Stimulated activated CD4-positive, alpha-beta T cell treated with anti-CD3 and anti-CD28 coated beads, Interleukin-12 subunit alpha, Interleukin-12 subunit beta, amount 100 ng/mL, for 4 hours (primary cell): ENCODE measurements at regions not wholly inside any gene's neighbourhood (a gene's known extent, or its start where the extent isn't known, plus 50 kb on each side); places are given as distances from the start of the nearest gene placed in this dataset.

Experiments used
- DNase-seq: peaks from one replicate; pipeline ENCODE4 v3.0.0-alpha.2; 2020

- no peak for DNase-seq
Observed at GRCh38 chr3:35380196-35380595, 259.1 kb upstream of the ARPP21 start.

- no peak for DNase-seq
Observed at GRCh38 chr3:35383216-35383615, 256.1 kb upstream of the ARPP21 start.

GRCh38 chr3:35383719-35384555 is 255.4 kb upstream of the ARPP21 start:
- DNase-seq = no peak

- DNase-seq = no peak
Observed at GRCh38 chr3:35385271-35385670, 254.1 kb upstream of the ARPP21 start.

- DNase-seq = no peak
Observed at GRCh38 chr3:35389907-35390306, 249.4 kb upstream of the ARPP21 start.

GRCh38 chr3:35392187-35392586 is 247.1 kb upstream of the ARPP21 start:
- DNase-seq = no peak

GRCh38 chr3:35393901-35394799 is 245.2 kb upstream of the ARPP21 start:
- DNase-seq = no peak

- no peak for DNase-seq
Observed at GRCh38 chr3:35394905-35395304, 244.4 kb upstream of the ARPP21 start.

GRCh38 chr3:35401671-35402070 is 237.7 kb upstream of the ARPP21 start:
- no peak for DNase-seq

- DNase-seq = no peak
Observed at GRCh38 chr3:35404571-35404970, 234.8 kb upstream of the ARPP21 start.

- DNase-seq = no peak
Observed at GRCh38 chr3:35408882-35409281, 230.4 kb upstream of the ARPP21 start.

GRCh38 chr3:35409991-35410390 is 229.3 kb upstream of the ARPP21 start:
- no peak for DNase-seq

GRCh38 chr3:35413483-35413882 is 225.8 kb upstream of the ARPP21 start:
- DNase-seq = no peak

GRCh38 chr3:35417080-35417479 is 222.2 kb upstream of the ARPP21 start:
- DNase-seq = no peak

- no peak for DNase-seq
Observed at GRCh38 chr3:35422101-35422500, 217.2 kb upstream of the ARPP21 start.

- DNase-seq = no peak
Observed at GRCh38 chr3:35422836-35423601, 216.3 kb upstream of the ARPP21 start.

GRCh38 chr3:35426366-35426958 is 212.9 kb upstream of the ARPP21 start:
- DNase-seq = no peak

GRCh38 chr3:35437381-35437780 is 201.9 kb upstream of the ARPP21 start:
- DNase-seq = no peak

- no peak for DNase-seq
Observed at GRCh38 chr3:35438101-35438500, 201.2 kb upstream of the ARPP21 start.

GRCh38 chr3:35439663-35440062 is 199.7 kb upstream of the ARPP21 start:
- no peak for DNase-seq

- no peak for DNase-seq
Observed at GRCh38 chr3:35440826-35441225, 198.5 kb upstream of the ARPP21 start.

- no peak for DNase-seq
Observed at GRCh38 chr3:35446896-35447295, 192.4 kb upstream of the ARPP21 start.

GRCh38 chr3:35448121-35448520 is 191.2 kb upstream of the ARPP21 start:
- DNase-seq = no peak
